Glutamatergic neuron (in vitro differentiated cells): ENCODE measurements at regions not wholly inside any gene's neighbourhood (a gene's known extent, or its start where the extent isn't known, plus 50 kb on each side); places are given as distances from the start of the nearest gene placed in this dataset.

Source experiments
- DNase-seq: peaks from one replicate; pipeline ENCODE4 v3.0.0; 2022
- H3K27ac Mint-ChIP-seq: one replicate; pipeline ENCODE4 v1.8.0; 2020; ENCODE audit warnings: mild to moderate bottlenecking, mixed read lengths, inconsistent platforms; ENCODE audit not compliant: unreplicated experiment
- H3K27me3 Mint-ChIP-seq: one replicate; pipeline ENCODE4 v1.8.0; 2020; ENCODE audit warnings: mild to moderate bottlenecking, moderate library complexity, mixed read lengths, inconsistent platforms; ENCODE audit not compliant: unreplicated experiment
- H3K36me3 Mint-ChIP-seq: one replicate; pipeline ENCODE4 v1.8.0; 2020; ENCODE audit warnings: mild to moderate bottlenecking, mixed read lengths, inconsistent platforms; ENCODE audit not compliant: unreplicated experiment
- H3K4me1 Mint-ChIP-seq: one replicate; pipeline ENCODE4 v1.8.0; 2020; ENCODE audit warnings: mild to moderate bottlenecking, low read depth, mixed read lengths, inconsistent platforms; ENCODE audit not compliant: unreplicated experiment
- H3K4me3 Mint-ChIP-seq: one replicate; pipeline ENCODE4 v1.8.0; 2020; ENCODE audit warnings: mild to moderate bottlenecking, mixed read lengths, inconsistent platforms; ENCODE audit not compliant: unreplicated experiment
- H3K9me3 Mint-ChIP-seq: one replicate; pipeline ENCODE4 v1.8.0; 2020; ENCODE audit warnings: mild to moderate bottlenecking, moderate library complexity, mixed read lengths, inconsistent platforms; ENCODE audit not compliant: unreplicated experiment
- CTCF ChIP-seq: fragments of 200-600 bp; sonication (generic); IDR thresholded peaks from one replicate; pipeline ENCODE4 v1.5.0; 2021; ENCODE audit not compliant: partially characterized antibody, unreplicated experiment

- Mint-ChIP-seq H3K4me3 (no peak overlapping the region), H3K9me3 (peaks cover 2% of the 10 kb centered on the region), H3K4me1 (no peaks in the 10 kb centered on the region), H3K27me3 (no peaks in the 10 kb centered on the region), H3K36me3 (peaks cover 4% of the 10 kb centered on the region), H3K27ac (no peak overlapping the region)
- no peak for TF ChIP-seq CTCF
- DNase-seq = no peak
These were observed 55.5 kb upstream of the ALKAL2 start for GRCh38 chr2:343355-343754.

GRCh38 chr2:341912-342311 lies 54.0 kb upstream of the ALKAL2 start:
- peaks cover 8% of the 10 kb centered on the region for H3K9me3 Mint-ChIP-seq
- no peaks in the 10 kb centered on the region for H3K27me3 Mint-ChIP-seq
- no peaks in the 10 kb centered on the region for H3K4me1 Mint-ChIP-seq
- TF ChIP-seq CTCF = no peak
- H3K27ac Mint-ChIP-seq = no peak overlapping the region
- no peak overlapping the region for H3K4me3 Mint-ChIP-seq
- DNase-seq = no peak
- peaks cover 11% of the 10 kb centered on the region for H3K36me3 Mint-ChIP-seq

- Mint-ChIP-seq H3K4me1 (no peaks in the 10 kb centered on the region), H3K9me3 (peaks cover 9% of the 10 kb centered on the region)
These were observed 53.2 kb upstream of the ALKAL2 start for GRCh38 chr2:341017-341542.

More at GRCh38 chr2:341017-341542, 53.2 kb upstream of the ALKAL2 start:
- Mint-ChIP-seq H3K27me3 (no peaks in the 10 kb centered on the region), H3K27ac (no peak overlapping the region), H3K4me3 (no peak overlapping the region), H3K36me3 (peaks cover 13% of the 10 kb centered on the region)
- TF ChIP-seq CTCF = no peak
- DNase-seq = no peak
